ENCODE measurements at regions not wholly inside any gene's neighbourhood (a gene's known extent, or its start where the extent isn't known, plus 50 kb on each side); places are given as distances from the start of the nearest gene placed in this dataset.

DNA sequence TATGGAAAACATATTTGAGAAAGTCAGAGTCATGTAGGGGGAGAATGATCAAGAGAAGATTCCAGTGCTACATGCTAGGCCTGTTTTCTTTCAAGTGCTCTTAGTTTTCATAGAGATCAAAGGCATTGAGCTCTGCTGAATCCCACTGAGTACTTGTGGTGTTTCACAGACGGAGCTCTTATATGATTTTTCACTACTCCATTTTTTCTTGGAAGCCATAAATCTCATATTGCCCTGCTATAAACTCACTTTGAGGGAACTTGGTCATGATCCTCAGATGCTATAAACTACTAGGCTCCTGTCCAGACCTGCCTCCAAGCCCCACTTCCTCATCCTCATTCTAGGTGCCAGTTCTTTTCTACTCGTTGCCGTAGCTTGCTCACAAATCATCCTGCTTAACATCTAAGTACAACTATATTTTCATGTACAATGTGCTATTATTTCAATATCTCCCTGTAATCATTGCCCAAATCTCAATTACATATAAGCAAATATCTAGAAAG, 180.8 kb upstream of the CCDC179 start:
- TF ChIP-seq, protein P1, sequence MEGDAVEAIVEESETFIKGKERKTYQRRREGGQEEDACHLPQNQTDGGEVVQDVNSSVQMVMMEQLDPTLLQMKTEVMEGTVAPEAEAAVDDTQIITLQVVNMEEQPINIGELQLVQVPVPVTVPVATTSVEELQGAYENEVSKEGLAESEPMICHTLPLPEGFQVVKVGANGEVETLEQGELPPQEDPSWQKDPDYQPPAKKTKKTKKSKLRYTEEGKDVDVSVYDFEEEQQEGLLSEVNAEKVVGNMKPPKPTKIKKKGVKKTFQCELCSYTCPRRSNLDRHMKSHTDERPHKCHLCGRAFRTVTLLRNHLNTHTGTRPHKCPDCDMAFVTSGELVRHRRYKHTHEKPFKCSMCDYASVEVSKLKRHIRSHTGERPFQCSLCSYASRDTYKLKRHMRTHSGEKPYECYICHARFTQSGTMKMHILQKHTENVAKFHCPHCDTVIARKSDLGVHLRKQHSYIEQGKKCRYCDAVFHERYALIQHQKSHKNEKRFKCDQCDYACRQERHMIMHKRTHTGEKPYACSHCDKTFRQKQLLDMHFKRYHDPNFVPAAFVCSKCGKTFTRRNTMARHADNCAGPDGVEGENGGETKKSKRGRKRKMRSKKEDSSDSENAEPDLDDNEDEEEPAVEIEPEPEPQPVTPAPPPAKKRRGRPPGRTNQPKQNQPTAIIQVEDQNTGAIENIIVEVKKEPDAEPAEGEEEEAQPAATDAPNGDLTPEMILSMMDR (IDR thresholded peaks at IDR 0.05) = no peak
- no peak for TF ChIP-seq POLR2A (IDR thresholded peaks at IDR 0.05)

Data from esophagus squamous epithelium (tissue), 4 donors.